ENCODE measurements at regions not wholly inside any gene's neighbourhood (a gene's known extent, or its start where the extent isn't known, plus 50 kb on each side); places are given as distances from the start of the nearest gene placed in this dataset.

GRCh38 chr2:221267773-221268425, 304.2 kb downstream of the EPHA4 start:
- TF ChIP-seq, protein P1, sequence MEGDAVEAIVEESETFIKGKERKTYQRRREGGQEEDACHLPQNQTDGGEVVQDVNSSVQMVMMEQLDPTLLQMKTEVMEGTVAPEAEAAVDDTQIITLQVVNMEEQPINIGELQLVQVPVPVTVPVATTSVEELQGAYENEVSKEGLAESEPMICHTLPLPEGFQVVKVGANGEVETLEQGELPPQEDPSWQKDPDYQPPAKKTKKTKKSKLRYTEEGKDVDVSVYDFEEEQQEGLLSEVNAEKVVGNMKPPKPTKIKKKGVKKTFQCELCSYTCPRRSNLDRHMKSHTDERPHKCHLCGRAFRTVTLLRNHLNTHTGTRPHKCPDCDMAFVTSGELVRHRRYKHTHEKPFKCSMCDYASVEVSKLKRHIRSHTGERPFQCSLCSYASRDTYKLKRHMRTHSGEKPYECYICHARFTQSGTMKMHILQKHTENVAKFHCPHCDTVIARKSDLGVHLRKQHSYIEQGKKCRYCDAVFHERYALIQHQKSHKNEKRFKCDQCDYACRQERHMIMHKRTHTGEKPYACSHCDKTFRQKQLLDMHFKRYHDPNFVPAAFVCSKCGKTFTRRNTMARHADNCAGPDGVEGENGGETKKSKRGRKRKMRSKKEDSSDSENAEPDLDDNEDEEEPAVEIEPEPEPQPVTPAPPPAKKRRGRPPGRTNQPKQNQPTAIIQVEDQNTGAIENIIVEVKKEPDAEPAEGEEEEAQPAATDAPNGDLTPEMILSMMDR (IDR thresholded peaks at IDR 0.05) = no peak
- no peak for TF ChIP-seq POLR2A (IDR thresholded peaks at IDR 0.05)
